Tibial nerve (tissue), 3 donors: ENCODE measurements at regions not wholly inside any gene's neighbourhood (a gene's known extent, or its start where the extent isn't known, plus 50 kb on each side); places are given as distances from the start of the nearest gene placed in this dataset.

Experiments
- CTCF ChIP-seq, 5 experiments: fragments of 200-600 bp in 3 of 5; fragments of 450-650 bp in 2 of 5; sonication (generic) in 3 of 5; IDR thresholded peaks; one replicate each; pipeline ENCODE4 v1.5.1; 2016 to 2019; ENCODE audit warnings: antibody characterized with exemption in 5 of 5, mild to moderate bottlenecking in 3 of 5, moderate library complexity in 2 of 5
- POLR2A ChIP-seq, 2 donors: fragments of 450-650 bp; IDR thresholded peaks; one replicate each; pipeline ENCODE4 v1.6.1; 2017; ENCODE audit warnings: antibody characterized with exemption in 2 of 2, mild to moderate bottlenecking in 2 of 2, moderate library complexity in 2 of 2

GRCh38 chr17:21508211-21508610 lies 132.1 kb downstream of the KCNJ12 start:
- TF ChIP-seq CTCF (IDR thresholded peaks at IDR 0.05) (no peak), POLR2A (IDR thresholded peaks at IDR 0.05) (no peak)
